ENCODE measurements at regions not wholly inside any gene's neighbourhood (a gene's known extent, or its start where the extent isn't known, plus 50 kb on each side); places are given as distances from the start of the nearest gene placed in this dataset.

DNA sequence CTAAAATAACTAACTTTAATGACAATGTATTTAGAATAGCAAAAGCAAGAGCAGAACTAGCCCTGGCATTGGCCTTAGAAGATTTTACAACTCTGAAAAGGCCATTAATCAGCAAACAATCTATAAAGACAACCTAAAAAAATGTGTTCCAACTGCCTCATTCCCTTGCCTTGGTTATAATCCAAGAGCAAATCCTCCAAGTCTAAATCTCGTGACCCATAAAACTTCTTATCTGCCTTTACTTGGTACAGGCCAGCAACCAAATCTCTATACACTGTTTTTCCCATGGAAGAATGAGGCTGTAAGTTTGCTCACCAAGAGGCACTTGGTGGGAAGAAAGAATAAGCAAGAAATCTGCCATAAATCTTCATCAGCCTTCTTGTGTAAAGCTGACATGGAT lies 175.3 kb upstream of the MID1 start:
- no peak overlapping the region for H3K27ac ChIP-seq (ENCODE audit: low read depth, low read length)
- H3K4me3 ChIP-seq (ENCODE audit: low read depth, low read length) = no peak overlapping the region
- H3K9me3 ChIP-seq (ENCODE audit: control insufficient read depth, insufficient read depth, low read length) = no peaks in the 10 kb centered on the region
- H3K27me3 ChIP-seq (ENCODE audit: control insufficient read depth, insufficient read depth, low read length) = no peaks in the 10 kb centered on the region
- no peaks in the 10 kb centered on the region for H3K36me3 ChIP-seq (ENCODE audit: control insufficient read depth, insufficient read depth, low read length)
- no peaks in the 10 kb centered on the region for H3K4me1 ChIP-seq (ENCODE audit: control insufficient read depth, insufficient read depth, low read length)
- DNase-seq (ENCODE audit: low read depth in 4 of 6, low spot score in 6 of 6) = no peak
- no CpG with 5 or more reads among the region's 1 CpG for WGBS (ENCODE audit: insufficient coverage)

GRCh38 chrX:10797466-10797865 lies 177.1 kb upstream of the MID1 start:
- Histone ChIP-seq H3K27ac (ENCODE audit: low read depth, low read length) (no peak overlapping the region), H3K4me1 (ENCODE audit: control insufficient read depth, insufficient read depth, low read length) (no peaks in the 10 kb centered on the region), H3K4me3 (ENCODE audit: low read depth, low read length) (no peak overlapping the region), H3K27me3 (ENCODE audit: control insufficient read depth, insufficient read depth, low read length) (no peaks in the 10 kb centered on the region), H3K9me3 (ENCODE audit: control insufficient read depth, insufficient read depth, low read length) (peaks cover 1% of the 10 kb centered on the region), H3K36me3 (ENCODE audit: control insufficient read depth, insufficient read depth, low read length) (no peaks in the 10 kb centered on the region)
- 71% methylated on average over 2 of the region's 4 CpGs for WGBS (ENCODE audit: insufficient coverage)
- DNase-seq (ENCODE audit: low read depth in 4 of 6, low spot score in 6 of 6) = no peak

DNA sequence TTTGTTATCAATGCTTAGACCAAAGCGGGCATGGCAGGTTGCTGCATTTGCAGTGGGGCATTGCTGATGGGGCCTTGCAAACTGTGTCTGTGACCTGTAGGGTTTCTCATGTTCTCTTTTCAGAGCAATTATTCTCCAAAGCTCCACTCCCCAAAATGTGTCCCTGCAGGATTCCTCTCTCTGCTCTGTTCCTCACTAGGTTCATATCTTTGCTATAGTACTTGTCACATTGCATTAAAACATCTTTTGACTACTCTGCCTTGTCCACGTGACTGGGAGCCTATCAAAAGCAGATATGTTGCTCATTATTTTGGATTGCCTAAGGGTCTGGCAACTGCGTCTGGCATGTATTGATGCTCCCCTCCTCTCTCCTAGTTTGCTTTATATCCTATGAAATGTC lies 177.7 kb upstream of the MID1 start:
- Histone ChIP-seq H3K27me3 (ENCODE audit: control insufficient read depth, insufficient read depth, low read length) (no peaks in the 10 kb centered on the region), H3K27ac (ENCODE audit: low read depth, low read length) (no peak overlapping the region), H3K36me3 (ENCODE audit: control insufficient read depth, insufficient read depth, low read length) (no peaks in the 10 kb centered on the region), H3K9me3 (ENCODE audit: control insufficient read depth, insufficient read depth, low read length) (peaks cover 2% of the 10 kb centered on the region), H3K4me3 (ENCODE audit: low read depth, low read length) (no peak overlapping the region), H3K4me1 (ENCODE audit: control insufficient read depth, insufficient read depth, low read length) (no peaks in the 10 kb centered on the region)
- 53% methylated on average over 3 of the region's 3 CpGs for WGBS (ENCODE audit: insufficient coverage)
- no peak for DNase-seq (ENCODE audit: low read depth in 4 of 6, low spot score in 6 of 6)

DNA sequence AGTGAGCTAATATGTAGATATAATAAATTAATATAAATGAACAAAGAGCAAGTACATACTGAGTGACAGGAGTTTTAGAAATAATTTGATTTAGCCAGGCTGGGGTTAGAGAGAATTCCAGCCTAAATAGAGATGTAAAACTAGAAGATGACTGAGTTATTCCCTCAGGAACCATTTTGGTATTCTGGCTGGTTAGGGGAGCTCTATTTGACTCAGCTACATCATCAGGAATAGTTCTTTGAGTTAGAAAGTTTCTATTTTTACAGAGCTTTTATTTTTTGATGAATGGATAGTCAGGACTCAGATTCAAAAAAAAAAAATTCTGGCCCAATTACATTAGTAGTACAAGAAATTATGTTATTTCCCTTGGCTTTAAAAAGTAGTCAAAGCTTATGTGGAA lies 180.4 kb upstream of the MID1 start:
- H3K36me3 ChIP-seq (ENCODE audit: control insufficient read depth, insufficient read depth, low read length) = no peaks in the 10 kb centered on the region
- no peak for DNase-seq (ENCODE audit: low read depth in 4 of 6, low spot score in 6 of 6)
- H3K9me3 ChIP-seq (ENCODE audit: control insufficient read depth, insufficient read depth, low read length) = peaks cover 3% of the 10 kb centered on the region
- H3K4me1 ChIP-seq (ENCODE audit: control insufficient read depth, insufficient read depth, low read length) = no peaks in the 10 kb centered on the region
- no peaks in the 10 kb centered on the region for H3K27me3 ChIP-seq (ENCODE audit: control insufficient read depth, insufficient read depth, low read length)
- no peak overlapping the region for H3K4me3 ChIP-seq (ENCODE audit: low read depth, low read length)
- no peak overlapping the region for H3K27ac ChIP-seq (ENCODE audit: low read depth, low read length)

- Histone ChIP-seq H3K27me3 (ENCODE audit: control insufficient read depth, insufficient read depth, low read length) (no peaks in the 10 kb centered on the region), H3K27ac (ENCODE audit: low read depth, low read length) (no peak overlapping the region), H3K36me3 (ENCODE audit: control insufficient read depth, insufficient read depth, low read length) (no peaks in the 10 kb centered on the region), H3K4me1 (ENCODE audit: control insufficient read depth, insufficient read depth, low read length) (no peaks in the 10 kb centered on the region), H3K4me3 (ENCODE audit: low read depth, low read length) (no peak overlapping the region), H3K9me3 (ENCODE audit: control insufficient read depth, insufficient read depth, low read length) (peaks cover 2% of the 10 kb centered on the region)
- no peak for DNase-seq (ENCODE audit: low read depth in 4 of 6, low spot score in 6 of 6)
- WGBS (ENCODE audit: insufficient coverage) = no CpG with 5 or more reads among the region's 3 CpGs
These were observed 190.7 kb upstream of the MID1 start for GRCh38 chrX:10811111-10811510.

DNA sequence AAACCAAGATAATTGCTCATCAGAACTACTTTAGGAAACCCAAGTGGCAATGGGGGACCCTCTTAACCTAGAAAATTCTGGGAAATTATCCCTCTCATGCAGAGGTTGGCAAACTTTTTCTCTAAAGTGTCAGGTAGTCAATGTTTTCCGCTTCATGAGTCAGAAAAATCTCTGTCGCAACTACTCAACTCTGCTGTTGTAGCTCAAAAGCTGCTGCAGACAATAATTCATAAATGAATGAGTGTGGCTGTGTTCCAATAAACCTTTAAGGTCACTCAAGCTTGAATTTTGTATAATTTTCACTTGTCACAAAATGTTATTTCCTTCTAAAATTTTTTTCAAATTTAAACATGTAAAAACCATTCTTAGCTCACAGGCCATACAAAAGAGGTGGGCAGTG lies 193.4 kb upstream of the MID1 start:
- WGBS (ENCODE audit: insufficient coverage) = no CpG with 5 or more reads among the region's 2 CpGs
- H3K9me3 ChIP-seq (ENCODE audit: control insufficient read depth, insufficient read depth, low read length) = no peaks in the 10 kb centered on the region
- H3K4me1 ChIP-seq (ENCODE audit: control insufficient read depth, insufficient read depth, low read length) = no peaks in the 10 kb centered on the region
- no peaks in the 10 kb centered on the region for H3K36me3 ChIP-seq (ENCODE audit: control insufficient read depth, insufficient read depth, low read length)
- H3K27ac ChIP-seq (ENCODE audit: low read depth, low read length) = no peak overlapping the region
- H3K27me3 ChIP-seq (ENCODE audit: control insufficient read depth, insufficient read depth, low read length) = no peaks in the 10 kb centered on the region
- H3K4me3 ChIP-seq (ENCODE audit: low read depth, low read length) = no peak overlapping the region
- DNase-seq (ENCODE audit: low read depth in 4 of 6, low spot score in 6 of 6) = no peak

DNA sequence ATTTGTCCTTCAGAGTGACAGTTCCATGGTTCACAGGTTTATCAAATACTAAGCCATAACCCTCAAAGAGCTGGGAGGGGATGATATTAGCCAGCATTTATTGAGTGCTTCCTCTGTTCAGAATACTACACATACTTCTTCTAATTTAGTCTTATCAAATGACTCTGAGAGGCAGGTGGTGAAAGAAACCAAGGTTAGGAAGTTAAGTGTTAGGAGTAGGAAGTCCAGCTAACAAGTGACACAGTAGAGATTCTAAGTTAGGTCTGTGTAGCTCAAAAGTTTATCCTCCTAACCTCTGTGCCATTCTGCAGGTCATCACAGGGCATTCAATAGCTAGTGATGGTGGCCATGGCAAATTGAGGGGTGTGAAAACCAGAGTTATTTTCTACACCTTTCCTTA lies 198.3 kb upstream of the MID1 start:
- H3K27ac ChIP-seq (ENCODE audit: low read depth, low read length) = no peak overlapping the region
- DNase-seq (ENCODE audit: low read depth in 4 of 6, low spot score in 6 of 6) = no peak
- no peak overlapping the region for H3K4me3 ChIP-seq (ENCODE audit: low read depth, low read length)
- H3K36me3 ChIP-seq (ENCODE audit: control insufficient read depth, insufficient read depth, low read length) = no peaks in the 10 kb centered on the region
- H3K9me3 ChIP-seq (ENCODE audit: control insufficient read depth, insufficient read depth, low read length) = no peaks in the 10 kb centered on the region
- no peaks in the 10 kb centered on the region for H3K27me3 ChIP-seq (ENCODE audit: control insufficient read depth, insufficient read depth, low read length)
- no peaks in the 10 kb centered on the region for H3K4me1 ChIP-seq (ENCODE audit: control insufficient read depth, insufficient read depth, low read length)

DNA sequence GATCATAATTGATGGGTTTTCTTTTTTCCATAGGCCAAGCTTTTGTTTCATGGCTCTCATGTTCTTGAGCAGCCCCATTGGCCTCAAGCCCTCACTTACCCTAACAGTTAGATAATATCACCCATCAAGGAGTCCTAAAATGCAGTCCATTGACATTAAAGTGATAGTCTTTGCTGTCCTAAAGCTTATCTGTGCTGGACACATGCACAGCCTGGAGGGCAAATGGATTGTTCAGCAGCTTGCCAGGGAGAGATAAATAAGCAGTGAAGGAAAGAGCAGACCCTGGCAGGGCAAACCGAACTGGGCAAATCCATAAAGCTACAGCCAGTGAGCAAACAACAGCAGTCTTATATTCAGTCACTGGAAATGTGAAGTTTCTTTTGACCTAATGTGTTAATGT lies 199.6 kb upstream of the MID1 start:
- Histone ChIP-seq H3K36me3 (ENCODE audit: control insufficient read depth, insufficient read depth, low read length) (no peaks in the 10 kb centered on the region), H3K27ac (ENCODE audit: low read depth, low read length) (no peak overlapping the region), H3K4me3 (ENCODE audit: low read depth, low read length) (no peak overlapping the region), H3K4me1 (ENCODE audit: control insufficient read depth, insufficient read depth, low read length) (no peaks in the 10 kb centered on the region), H3K27me3 (ENCODE audit: control insufficient read depth, insufficient read depth, low read length) (no peaks in the 10 kb centered on the region), H3K9me3 (ENCODE audit: control insufficient read depth, insufficient read depth, low read length) (no peaks in the 10 kb centered on the region)
- 56% methylated on average over 1 of the region's 1 CpG for WGBS (ENCODE audit: insufficient coverage)
- no peak for DNase-seq (ENCODE audit: low read depth in 4 of 6, low spot score in 6 of 6)

DNA sequence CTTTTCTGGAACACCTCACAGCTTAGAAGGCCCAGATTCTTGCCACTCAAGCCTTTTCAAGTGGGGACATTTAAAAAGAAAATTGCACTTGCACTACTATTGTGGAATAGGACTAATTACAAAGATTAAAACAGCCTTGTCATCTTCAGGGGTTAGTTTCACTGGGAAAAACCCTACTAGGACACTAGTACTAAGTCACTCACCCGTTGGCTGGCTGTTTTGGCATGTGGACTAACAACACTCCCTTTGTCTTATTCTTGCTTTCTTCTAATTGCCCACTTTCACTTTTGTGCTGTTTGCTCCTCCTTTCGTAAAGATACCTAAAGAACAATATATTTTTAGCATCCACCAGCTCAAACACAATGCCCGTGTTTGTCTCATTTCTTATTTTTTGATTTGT lies 200.9 kb upstream of the MID1 start:
- H3K27me3 ChIP-seq (ENCODE audit: control insufficient read depth, insufficient read depth, low read length) = no peaks in the 10 kb centered on the region
- WGBS (ENCODE audit: insufficient coverage) = 15% methylated on average over 1 of the region's 3 CpGs
- no peak overlapping the region for H3K27ac ChIP-seq (ENCODE audit: low read depth, low read length)
- H3K9me3 ChIP-seq (ENCODE audit: control insufficient read depth, insufficient read depth, low read length) = no peaks in the 10 kb centered on the region
- DNase-seq (ENCODE audit: low read depth in 4 of 6, low spot score in 6 of 6) = no peak
- no peak overlapping the region for H3K4me3 ChIP-seq (ENCODE audit: low read depth, low read length)
- H3K36me3 ChIP-seq (ENCODE audit: control insufficient read depth, insufficient read depth, low read length) = no peaks in the 10 kb centered on the region
- H3K4me1 ChIP-seq (ENCODE audit: control insufficient read depth, insufficient read depth, low read length) = no peaks in the 10 kb centered on the region

GRCh38 chrX:10828036-10828435 lies 207.7 kb upstream of the MID1 start:
- no peaks in the 10 kb centered on the region for H3K36me3 ChIP-seq (ENCODE audit: control insufficient read depth, insufficient read depth, low read length)
- no peaks in the 10 kb centered on the region for H3K4me1 ChIP-seq (ENCODE audit: control insufficient read depth, insufficient read depth, low read length)
- H3K9me3 ChIP-seq (ENCODE audit: control insufficient read depth, insufficient read depth, low read length) = no peaks in the 10 kb centered on the region
- no peak overlapping the region for H3K27ac ChIP-seq (ENCODE audit: low read depth, low read length)
- DNase-seq (ENCODE audit: low read depth in 4 of 6, low spot score in 6 of 6) = peak in 1 of 6 donors; percentile 62
- peaks cover 3% of the 10 kb centered on the region for H3K27me3 ChIP-seq (ENCODE audit: control insufficient read depth, insufficient read depth, low read length)
- WGBS (ENCODE audit: insufficient coverage) = 93% methylated on average over 2 of the region's 5 CpGs
- H3K4me3 ChIP-seq (ENCODE audit: low read depth, low read length) = no peak overlapping the region

DNA sequence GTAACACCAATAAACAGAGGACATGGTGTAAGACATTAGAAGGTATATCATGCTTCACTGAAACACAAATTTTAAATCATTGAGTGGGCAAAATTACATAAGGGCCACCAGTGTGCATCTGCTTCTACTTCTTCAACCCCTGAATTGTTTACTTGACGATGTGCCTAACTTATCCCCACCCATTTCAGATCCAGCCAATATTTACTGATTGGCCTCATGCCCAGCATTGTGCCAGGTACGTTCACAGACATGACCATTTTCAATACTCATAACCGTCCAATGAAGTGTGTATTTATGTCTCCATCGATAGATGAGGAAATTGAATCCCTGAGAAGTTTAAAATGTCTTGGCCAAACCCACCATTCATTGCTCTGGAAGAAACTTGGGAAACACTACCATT lies 208.3 kb upstream of the MID1 start:
- no peak for DNase-seq (ENCODE audit: low read depth in 4 of 6, low spot score in 6 of 6)
- WGBS (ENCODE audit: insufficient coverage) = 0% methylated on average over 1 of the region's 4 CpGs
- no peaks in the 10 kb centered on the region for H3K4me1 ChIP-seq (ENCODE audit: control insufficient read depth, insufficient read depth, low read length)
- no peaks in the 10 kb centered on the region for H3K9me3 ChIP-seq (ENCODE audit: control insufficient read depth, insufficient read depth, low read length)
- no peak overlapping the region for H3K4me3 ChIP-seq (ENCODE audit: low read depth, low read length)
- peaks cover 3% of the 10 kb centered on the region for H3K27me3 ChIP-seq (ENCODE audit: control insufficient read depth, insufficient read depth, low read length)
- no peak overlapping the region for H3K27ac ChIP-seq (ENCODE audit: low read depth, low read length)
- no peaks in the 10 kb centered on the region for H3K36me3 ChIP-seq (ENCODE audit: control insufficient read depth, insufficient read depth, low read length)
